WTC11 (cell line): ENCODE measurements at regions not wholly inside any gene's neighbourhood (a gene's known extent, or its start where the extent isn't known, plus 50 kb on each side); places are given as distances from the start of the nearest gene placed in this dataset.

Source experiments
- ATF1 ChIP-seq: sonication (generic); formaldehyde crosslinking; IDR thresholded peaks from 2 replicates; pipeline ENCODE4 v1.8.1; 2023; ENCODE audit warnings: mild to moderate bottlenecking, moderate library complexity, missing genetic modification reagents
- MAX ChIP-seq: sonication (generic); formaldehyde crosslinking; IDR thresholded peaks from 2 replicates; pipeline ENCODE4 v1.8.0; 2022; ENCODE audit warnings: mild to moderate bottlenecking, missing genetic modification reagents
- ZNF396 ChIP-seq: fragments of 250-450 bp; sonication (Bioruptor Pico); IDR thresholded peaks from 2 replicates; pipeline ENCODE4 v1.8.0; 2021; ENCODE audit warnings: mild to moderate bottlenecking, moderate library complexity, borderline replicate concordance

- no peak for TF ChIP-seq ATF1
- TF ChIP-seq MAX, result no peak
- no peak for TF ChIP-seq ZNF396
These were observed 97.6 kb upstream of the NFE2L3 start for GRCh38 chr7:26054386-26054785.
